Osteoblast (primary cell): ENCODE measurements at regions not wholly inside any gene's neighbourhood (a gene's known extent, or its start where the extent isn't known, plus 50 kb on each side); places are given as distances from the start of the nearest gene placed in this dataset.

Experiments
- DNase-seq: peaks from one replicate; pipeline ENCODE4 v3.0.0; 2011; ENCODE audit warnings: low spot score, mixed read lengths; ENCODE audit not compliant: insufficient read length; ENCODE audit errors: missing footprints
- H2AFZ ChIP-seq: 2 replicates; pipeline ENCODE4 v1.6.0; 2011; ENCODE audit warnings: mild to moderate bottlenecking, low read length
- H3K27ac ChIP-seq: 2 replicates; pipeline ENCODE4 v1.5.1; 2011; ENCODE audit warnings: mild to moderate bottlenecking, low read depth, low read length, moderate library complexity
- H3K27me3 ChIP-seq: 2 replicates; pipeline ENCODE4 v1.6.0; 2012; ENCODE audit warnings: mild to moderate bottlenecking, control low read depth, inconsistent platforms, low read length, moderate library complexity; ENCODE audit not compliant: insufficient read depth
- H3K36me3 ChIP-seq: 2 replicates; pipeline ENCODE4 v1.5.1; 2011; ENCODE audit warnings: mild to moderate bottlenecking, low read length, control low read depth, moderate library complexity; ENCODE audit not compliant: insufficient read depth
- H3K4me1 ChIP-seq: 2 replicates; pipeline ENCODE4 v1.5.1; 2011; ENCODE audit warnings: mild to moderate bottlenecking, low read length, control low read depth, moderate library complexity; ENCODE audit not compliant: insufficient read depth
- H3K4me2 ChIP-seq: 2 replicates; pipeline ENCODE4 v1.6.0; 2011; ENCODE audit warnings: mild to moderate bottlenecking, low read length; ENCODE audit not compliant: insufficient read depth
- H3K4me3 ChIP-seq: fragments of 200-600 bp; sonication (generic); 3 replicates; pipeline ENCODE4 v1.5.1; 2012; ENCODE audit warnings: mild to moderate bottlenecking, low read length, inconsistent platforms; ENCODE audit not compliant: insufficient read depth
- H3K79me2 ChIP-seq: 2 replicates; pipeline ENCODE4 v1.6.0; 2012; ENCODE audit warnings: mild to moderate bottlenecking, low read length, control low read depth, inconsistent platforms; ENCODE audit not compliant: insufficient read depth
- H3K9me3 ChIP-seq: 2 replicates; pipeline ENCODE4 v1.5.1; 2011; ENCODE audit warnings: low read depth, low read length, control low read depth
- H4K20me1 ChIP-seq: 2 replicates; pipeline ENCODE4 v1.6.0; 2012; ENCODE audit warnings: mild to moderate bottlenecking, low read length, control low read depth; ENCODE audit not compliant: insufficient read depth
- TF ChIP-seq, protein P1 (sequence below): IDR thresholded peaks from 2 replicates; pipeline ENCODE4 v1.5.1; 2011; ENCODE audit warnings: mild to moderate bottlenecking, low read depth, low read length, moderate library complexity; ENCODE audit errors: extremely low read depth

DNA sequence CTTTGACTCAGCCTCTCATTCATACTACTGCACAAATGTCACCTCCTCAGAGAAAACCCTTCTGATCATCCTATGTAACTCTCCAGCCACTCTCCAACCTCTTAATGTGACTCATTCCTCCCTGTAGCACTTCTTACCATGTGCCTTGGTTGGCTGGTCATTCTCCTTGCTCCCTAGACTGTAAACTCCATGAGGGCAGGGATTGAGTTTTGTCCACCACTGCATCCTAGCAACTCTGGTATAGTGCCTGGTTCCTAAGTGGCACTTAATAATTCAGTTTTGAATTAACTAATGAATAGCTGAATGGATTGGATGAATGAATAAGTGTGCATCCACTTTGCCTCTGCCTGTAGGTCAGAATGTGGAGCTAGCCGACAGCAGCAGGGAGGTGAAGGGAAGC lies 202.5 kb upstream of the HES1 start:
- Histone ChIP-seq H3K79me2 (no peaks in the 10 kb centered on the region), H3K27me3 (peaks cover 12% of the 10 kb centered on the region), H3K36me3 (no peaks in the 10 kb centered on the region), H2AFZ (no peak overlapping the region), H3K4me2 (no peak overlapping the region), H3K4me1 (no peaks in the 10 kb centered on the region), H3K9me3 (no peaks in the 10 kb centered on the region), H4K20me1 (no peaks in the 10 kb centered on the region), H3K4me3 (no peak overlapping the region), H3K27ac (no peak overlapping the region)
- DNase-seq, result peak; percentile 45
- TF ChIP-seq, protein P1, sequence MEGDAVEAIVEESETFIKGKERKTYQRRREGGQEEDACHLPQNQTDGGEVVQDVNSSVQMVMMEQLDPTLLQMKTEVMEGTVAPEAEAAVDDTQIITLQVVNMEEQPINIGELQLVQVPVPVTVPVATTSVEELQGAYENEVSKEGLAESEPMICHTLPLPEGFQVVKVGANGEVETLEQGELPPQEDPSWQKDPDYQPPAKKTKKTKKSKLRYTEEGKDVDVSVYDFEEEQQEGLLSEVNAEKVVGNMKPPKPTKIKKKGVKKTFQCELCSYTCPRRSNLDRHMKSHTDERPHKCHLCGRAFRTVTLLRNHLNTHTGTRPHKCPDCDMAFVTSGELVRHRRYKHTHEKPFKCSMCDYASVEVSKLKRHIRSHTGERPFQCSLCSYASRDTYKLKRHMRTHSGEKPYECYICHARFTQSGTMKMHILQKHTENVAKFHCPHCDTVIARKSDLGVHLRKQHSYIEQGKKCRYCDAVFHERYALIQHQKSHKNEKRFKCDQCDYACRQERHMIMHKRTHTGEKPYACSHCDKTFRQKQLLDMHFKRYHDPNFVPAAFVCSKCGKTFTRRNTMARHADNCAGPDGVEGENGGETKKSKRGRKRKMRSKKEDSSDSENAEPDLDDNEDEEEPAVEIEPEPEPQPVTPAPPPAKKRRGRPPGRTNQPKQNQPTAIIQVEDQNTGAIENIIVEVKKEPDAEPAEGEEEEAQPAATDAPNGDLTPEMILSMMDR, result no peak

DNA sequence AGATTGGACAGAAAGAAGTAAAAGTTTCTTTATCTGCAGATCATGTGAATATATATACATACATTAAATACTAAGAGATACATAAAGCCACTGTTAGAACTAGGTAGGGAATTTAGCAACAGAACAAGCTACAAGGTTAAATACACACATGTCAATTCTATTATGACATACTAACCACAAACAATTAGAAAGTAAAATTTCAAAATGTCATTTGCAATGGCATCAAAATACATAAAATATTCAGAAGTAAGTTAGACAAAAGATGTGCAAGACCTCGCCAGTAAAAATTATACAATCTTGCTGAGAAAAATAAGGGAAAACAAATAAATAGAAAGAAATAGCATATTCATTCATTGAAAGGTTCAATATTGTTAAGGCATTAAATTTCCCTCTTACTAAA lies 200.0 kb upstream of the HES1 start:
- H2AFZ ChIP-seq, result no peak overlapping the region
- no peaks in the 10 kb centered on the region for H3K4me1 ChIP-seq
- DNase-seq, result no peak
- no peaks in the 10 kb centered on the region for H3K9me3 ChIP-seq
- H3K4me2 ChIP-seq, result no peak overlapping the region
- H3K27me3 ChIP-seq, result peaks cover 24% of the 10 kb centered on the region
- H3K79me2 ChIP-seq, result no peaks in the 10 kb centered on the region
- H3K4me3 ChIP-seq, result no peak overlapping the region
- no peaks in the 10 kb centered on the region for H3K36me3 ChIP-seq
- no peak overlapping the region for H3K27ac ChIP-seq
- TF ChIP-seq, protein P1, result no peak
- no peaks in the 10 kb centered on the region for H4K20me1 ChIP-seq

DNA sequence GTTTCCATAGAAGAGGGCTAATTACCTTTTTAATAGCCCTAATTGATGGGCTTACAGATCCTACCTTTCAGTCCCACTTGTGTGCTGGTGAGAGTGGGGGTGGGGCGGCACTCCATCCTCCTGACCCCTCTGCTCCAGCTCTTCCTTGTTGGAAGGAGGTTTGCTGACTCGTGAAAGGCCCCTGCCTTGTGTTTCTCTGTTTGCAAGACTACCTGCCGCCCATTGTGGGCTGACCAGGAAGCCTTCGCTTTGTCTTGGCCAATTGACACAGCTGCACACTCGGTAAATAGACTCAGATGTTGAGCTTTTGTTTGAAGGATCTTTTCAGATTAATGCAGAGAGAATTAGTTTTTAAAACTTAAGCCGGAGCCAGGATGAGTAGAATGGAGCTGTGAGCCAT lies 197.3 kb upstream of the HES1 start:
- no peaks in the 10 kb centered on the region for H3K36me3 ChIP-seq
- H3K4me2 ChIP-seq, result no peak overlapping the region
- H4K20me1 ChIP-seq, result no peaks in the 10 kb centered on the region
- H3K27ac ChIP-seq, result no peak overlapping the region
- no peaks in the 10 kb centered on the region for H3K4me1 ChIP-seq
- no peak overlapping the region for H3K4me3 ChIP-seq
- TF ChIP-seq, protein P1, result no peak
- no peaks in the 10 kb centered on the region for H3K9me3 ChIP-seq
- H3K27me3 ChIP-seq, result peaks cover 32% of the 10 kb centered on the region
- no peak overlapping the region for H2AFZ ChIP-seq
- DNase-seq, result no peak
- H3K79me2 ChIP-seq, result no peaks in the 10 kb centered on the region

DNA sequence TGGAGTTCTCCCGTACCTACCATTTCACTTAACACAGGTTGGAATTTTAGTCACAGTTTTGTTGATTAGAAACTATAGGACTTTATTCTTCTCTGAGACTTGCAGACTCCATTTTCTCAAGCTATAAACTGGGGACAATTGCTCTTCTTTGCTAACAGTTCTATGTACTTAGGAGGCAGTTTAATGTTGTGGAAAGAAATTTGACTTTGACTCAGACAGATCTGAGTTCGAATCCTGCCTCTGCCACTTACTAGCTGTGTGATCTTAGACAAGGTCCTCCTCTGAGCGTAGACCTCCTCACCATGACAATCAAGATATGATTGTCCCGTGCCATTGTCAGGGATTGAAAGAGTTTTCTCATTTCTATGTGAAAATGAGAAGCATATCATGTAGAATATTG lies 196.4 kb upstream of the HES1 start:
- H3K9me3 ChIP-seq, result no peaks in the 10 kb centered on the region
- no peak overlapping the region for H3K27ac ChIP-seq
- H3K36me3 ChIP-seq, result no peaks in the 10 kb centered on the region
- H3K27me3 ChIP-seq, result peaks cover 41% of the 10 kb centered on the region
- TF ChIP-seq, protein P1, result no peak
- no peaks in the 10 kb centered on the region for H3K4me1 ChIP-seq
- no peaks in the 10 kb centered on the region for H4K20me1 ChIP-seq
- H2AFZ ChIP-seq, result no peak overlapping the region
- H3K79me2 ChIP-seq, result no peaks in the 10 kb centered on the region
- DNase-seq, result no peak
- H3K4me3 ChIP-seq, result no peak overlapping the region
- H3K4me2 ChIP-seq, result no peak overlapping the region
